Stimulated activated CD8-positive, alpha-beta memory T cell treated with anti-CD3 and anti-CD28 coated beads, Interleukin-12 subunit alpha, Interleukin-12 subunit beta, amount 100 ng/mL, for 1 hour (primary cell): ENCODE measurements at regions not wholly inside any gene's neighbourhood (a gene's known extent, or its start where the extent isn't known, plus 50 kb on each side); places are given as distances from the start of the nearest gene placed in this dataset.

Source experiments
- DNase-seq: peaks from one replicate; pipeline ENCODE4 v3.0.0-alpha.2; 2020; ENCODE audit warnings: low read depth

DNA sequence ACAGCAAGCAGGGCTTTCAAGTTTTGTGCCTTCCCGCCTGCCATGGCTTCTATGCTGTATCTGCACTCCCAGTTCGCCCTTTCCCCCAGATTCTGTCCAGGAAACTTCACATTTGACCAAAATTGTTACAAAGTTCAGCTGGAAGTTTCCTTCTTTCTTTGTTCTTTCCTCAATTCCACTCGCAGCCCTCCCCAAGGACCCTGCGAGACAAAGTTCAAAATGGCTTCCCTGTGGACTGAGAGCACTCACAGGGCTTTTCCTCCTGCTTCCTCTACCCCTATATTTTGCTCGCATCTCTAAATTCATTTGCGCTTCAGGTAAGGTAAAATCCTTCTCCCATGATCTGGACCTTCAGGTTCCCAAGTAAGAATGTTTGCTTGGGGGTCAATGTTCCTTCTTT is 1348.4 kb upstream of the B3GALT2 start:
- DNase-seq, result no peak

DNA sequence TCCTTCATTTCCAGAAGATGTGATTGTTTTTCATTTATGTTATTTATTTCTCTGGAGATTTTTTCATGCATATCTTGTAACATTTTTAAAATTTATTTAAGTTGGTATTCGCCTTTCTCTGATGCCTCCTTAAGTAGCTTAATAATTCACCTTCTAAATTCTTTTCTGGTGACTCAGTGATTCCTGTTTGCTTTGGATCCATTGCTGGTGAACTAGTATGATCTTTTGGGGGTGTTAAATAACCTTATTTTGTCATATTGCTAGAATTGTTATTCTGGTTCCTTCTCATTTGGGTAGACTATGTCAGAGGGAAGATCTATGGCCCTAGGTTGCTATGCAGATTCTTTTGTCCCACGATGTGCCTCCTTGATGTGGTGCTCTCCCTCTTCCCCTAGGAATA is 1347.2 kb upstream of the B3GALT2 start:
- no peak for DNase-seq

DNA sequence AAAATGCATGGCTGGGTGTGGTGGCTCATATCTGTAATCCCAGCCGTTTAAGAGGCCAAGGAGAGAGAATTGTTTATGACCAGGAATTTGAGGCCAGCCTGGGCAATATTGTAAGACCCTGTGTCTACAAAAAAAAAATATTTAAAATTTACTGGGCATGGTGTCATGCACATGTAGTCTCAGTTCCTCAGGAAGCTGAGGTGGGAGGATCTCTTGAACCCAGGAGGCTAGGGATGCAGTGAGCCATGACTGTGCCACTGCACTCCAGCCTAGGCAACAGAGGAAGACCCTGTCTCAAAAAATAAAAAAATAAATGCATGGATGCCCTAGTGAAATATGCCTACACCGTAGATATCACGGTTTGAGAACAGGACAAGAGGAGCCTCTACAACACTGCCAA is 1331.2 kb upstream of the B3GALT2 start:
- DNase-seq, result no peak

DNA sequence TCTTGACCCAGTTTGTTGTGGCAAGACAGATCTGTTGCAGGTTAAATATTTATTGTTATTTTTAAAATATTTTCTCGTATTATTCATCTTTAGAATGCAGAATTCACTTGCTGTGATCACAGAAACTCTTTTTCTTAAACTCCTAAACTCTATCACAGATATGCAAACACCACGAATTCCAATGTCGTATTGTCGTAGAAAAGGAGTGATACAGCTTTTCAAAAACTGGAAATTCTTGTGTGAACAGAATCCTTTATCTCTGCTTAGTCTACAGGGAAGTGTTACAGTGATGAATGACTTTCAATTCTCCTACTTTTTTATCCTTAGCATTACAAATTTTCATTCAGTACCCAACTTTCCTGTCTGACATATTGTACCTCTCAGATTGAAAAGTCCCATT is 1329.5 kb upstream of the B3GALT2 start:
- DNase-seq, result no peak

DNA sequence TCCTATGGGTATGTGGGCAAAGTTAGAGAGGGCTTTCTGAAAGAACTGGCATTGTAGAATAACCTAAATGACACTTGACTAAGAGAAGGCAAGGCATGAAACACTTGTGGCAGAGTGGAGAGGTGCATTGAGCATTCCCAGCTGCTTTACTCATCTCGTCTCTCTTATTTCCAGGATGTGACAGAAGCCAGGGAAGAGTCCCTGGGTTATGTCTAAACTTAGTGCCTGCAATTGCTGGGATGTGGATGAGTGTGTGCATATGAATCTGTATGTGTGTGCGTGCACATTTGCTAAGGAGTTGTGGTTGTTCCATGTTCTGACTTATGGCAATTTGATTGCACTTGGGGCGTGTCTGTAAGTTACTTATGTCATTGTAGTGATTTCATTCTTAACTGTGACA is 1326.5 kb upstream of the B3GALT2 start:
- no peak for DNase-seq

DNA sequence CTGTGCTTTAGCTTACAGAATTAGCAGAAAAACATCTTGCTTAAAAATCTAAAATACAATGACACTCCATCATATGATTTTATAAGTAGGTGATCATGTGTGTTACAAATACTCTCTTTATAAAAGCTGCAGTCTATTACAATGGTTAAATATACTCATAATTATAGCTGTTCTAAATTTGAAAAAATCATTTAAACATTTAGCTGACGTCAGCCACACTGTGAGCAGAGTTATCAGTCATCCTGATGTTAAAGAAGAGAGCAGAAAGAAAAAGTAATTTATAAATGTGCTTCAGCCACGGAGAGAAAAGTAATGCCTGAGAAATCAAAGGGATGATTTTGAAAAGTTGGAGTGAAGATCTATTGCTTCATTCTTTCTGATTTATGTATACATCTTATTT is 1325.9 kb upstream of the B3GALT2 start:
- DNase-seq, result no peak

DNA sequence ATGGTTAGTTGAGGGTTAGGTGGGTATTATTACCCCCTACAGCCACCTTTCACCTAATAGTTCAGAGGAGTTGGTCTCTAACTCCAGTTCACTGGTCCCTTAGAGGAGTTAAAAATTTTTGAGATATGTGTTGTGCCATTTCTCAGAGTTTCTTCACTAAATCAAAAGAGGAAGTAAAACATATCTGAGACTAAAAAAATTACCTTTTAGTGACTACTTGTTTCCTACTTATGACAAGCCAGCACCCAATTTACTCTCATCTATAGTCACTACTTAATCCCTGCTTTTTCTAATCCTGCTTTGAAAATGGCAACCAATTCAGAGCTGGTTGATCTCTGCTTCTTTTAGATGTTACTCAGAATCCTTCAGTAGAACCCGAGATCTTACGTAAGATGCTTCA is 1316.8 kb upstream of the B3GALT2 start:
- DNase-seq, result no peak

DNA sequence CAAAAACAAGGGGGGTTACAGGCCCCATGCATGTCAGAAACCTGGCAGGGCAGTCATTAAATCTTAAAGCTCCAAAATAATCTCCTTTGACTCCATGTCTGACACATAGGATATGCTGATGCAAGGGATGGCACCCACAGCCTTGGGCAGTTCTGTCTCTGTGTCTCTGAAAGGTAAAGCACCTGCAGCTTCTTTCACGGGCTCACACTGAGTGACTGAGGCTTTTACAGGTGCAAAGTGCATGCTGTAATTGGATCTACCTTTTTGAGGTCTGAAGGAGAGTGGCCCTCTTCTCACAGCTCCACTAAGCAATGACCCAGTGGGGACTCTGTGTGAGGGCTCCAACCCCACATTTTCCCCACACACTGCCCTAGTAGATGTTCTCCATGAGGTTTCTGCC is 1309.0 kb upstream of the B3GALT2 start:
- no peak for DNase-seq

DNA sequence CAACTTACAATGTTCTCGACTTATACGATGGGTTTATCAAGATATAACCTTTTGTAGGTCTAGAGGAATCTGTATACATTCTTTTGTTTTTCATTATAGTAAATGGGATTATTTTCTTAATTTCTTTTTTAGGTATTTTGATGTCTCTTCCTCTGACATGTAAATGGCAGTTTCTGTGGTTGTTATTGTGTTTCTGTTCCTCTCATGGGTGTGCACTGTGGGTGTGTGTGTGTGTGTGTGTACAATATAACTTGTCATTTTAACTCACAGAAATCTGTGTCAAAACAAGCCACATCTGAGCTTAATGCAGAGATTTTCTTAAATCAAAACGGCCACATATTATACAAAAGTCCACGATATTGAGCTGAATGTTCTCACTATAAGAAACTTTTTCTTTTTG is 1300.8 kb upstream of the B3GALT2 start:
- DNase-seq, result no peak

DNA sequence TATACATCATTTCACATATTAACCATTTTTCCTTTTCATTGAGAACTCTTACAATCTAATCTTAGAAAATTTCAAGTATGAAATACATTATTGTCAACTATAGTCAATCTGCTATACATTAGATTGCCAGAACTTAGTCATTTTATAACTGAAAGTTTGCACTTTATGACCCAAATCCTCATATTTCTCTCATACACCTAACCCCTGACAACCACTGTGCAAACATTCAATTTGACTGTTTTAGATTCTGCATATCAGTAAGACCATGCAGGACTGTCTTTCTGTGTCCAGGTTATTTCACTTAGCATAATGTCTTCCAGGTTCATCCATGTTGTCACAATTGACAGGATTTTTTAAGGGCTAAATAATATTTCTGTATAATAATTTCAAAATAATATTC is 1299.0 kb upstream of the B3GALT2 start:
- DNase-seq, result no peak

DNA sequence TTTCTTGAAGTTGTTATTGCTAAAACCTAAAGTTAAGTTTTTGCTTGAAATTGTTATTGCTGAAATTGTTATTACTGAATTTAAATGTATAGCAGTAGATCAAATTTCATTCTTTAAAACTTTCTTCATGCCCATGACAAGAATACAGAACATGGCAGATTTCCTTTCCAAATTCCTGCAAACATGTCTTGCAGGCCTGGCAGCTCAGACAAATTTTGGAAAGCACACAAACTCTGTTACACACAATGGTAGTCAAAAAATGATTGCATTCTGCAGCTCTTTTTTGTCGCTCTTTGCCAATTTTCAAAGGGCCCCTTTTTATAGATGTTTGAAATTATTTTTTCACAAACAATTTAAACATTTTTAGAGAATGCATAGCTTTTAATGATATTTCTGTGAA is 1292.3 kb upstream of the B3GALT2 start:
- DNase-seq, result no peak

DNA sequence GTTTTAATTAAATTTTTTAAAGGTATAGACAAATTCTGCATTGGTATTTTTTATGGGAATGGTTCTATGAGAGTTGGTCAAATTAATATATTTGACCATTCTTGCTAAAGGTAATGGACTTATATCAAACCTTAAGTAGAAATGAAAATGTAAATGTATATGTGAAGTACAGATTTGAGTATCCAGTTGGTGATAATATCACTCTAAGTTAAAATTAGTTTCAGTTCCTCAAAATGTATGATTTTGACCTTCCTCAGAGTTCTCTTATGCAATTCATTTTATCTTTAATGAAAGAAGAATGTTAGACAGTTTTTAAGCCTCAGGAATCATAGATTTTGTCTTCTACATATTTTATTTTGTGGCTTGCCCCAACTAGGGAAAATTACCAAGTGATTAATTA is 1291.5 kb upstream of the B3GALT2 start:
- DNase-seq, result no peak

DNA sequence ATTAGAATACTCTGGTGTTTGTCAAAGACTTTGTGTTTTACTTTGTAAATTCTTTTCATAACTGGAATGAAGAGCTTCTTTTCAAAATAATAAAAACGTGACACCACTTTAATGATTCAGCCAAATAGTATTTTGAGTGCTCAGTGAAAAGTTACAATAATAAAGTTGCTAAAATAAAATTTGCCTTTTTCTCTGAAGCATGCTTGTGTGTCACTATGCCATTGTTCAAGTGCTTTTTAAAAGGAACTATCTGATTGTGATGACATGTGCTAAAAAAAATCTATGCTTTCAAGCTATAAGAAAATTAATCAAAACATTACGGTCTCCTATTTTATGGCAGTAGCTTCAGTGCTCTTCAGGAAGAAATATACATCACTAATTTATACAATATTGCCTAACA is 1290.5 kb upstream of the B3GALT2 start:
- DNase-seq, result no peak

DNA sequence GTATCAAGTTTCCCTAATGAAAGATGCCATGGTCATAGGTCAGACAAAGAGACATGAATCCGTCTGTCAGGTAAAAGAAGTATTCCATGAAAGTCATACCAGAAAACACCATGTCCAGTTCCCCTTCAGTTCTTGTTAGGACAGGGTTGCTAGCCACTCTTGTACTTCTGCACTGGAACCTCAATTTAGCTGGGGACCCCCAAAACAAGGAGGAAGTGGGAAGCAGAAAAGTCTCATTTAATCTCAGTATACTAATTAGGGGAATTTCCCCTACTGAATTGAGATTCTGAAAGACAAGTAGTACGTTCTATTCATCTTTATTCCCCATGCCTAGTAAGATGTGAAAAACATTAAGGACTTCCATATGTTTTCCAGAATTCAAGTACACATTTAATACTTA is 1289.9 kb upstream of the B3GALT2 start:
- DNase-seq, result no peak

DNA sequence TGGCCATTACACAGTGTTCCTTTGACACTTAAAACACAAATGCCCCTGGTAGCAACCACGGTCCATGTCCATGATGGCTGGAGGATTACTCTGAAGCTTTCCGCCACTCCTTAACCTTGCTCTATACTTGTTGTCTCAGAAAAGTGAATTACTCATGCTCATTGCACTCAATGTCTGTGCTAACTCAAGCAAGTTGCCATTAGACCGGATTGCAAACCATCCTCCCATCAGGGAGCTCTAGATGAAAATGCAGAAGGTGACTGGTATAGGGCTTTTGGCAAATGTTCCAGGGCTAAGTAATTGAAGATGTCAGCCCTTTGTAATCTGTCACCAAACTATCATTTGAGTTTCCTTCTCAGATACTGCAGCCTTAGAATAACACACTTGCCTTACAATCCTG is 1288.3 kb upstream of the B3GALT2 start:
- DNase-seq, result no peak

DNA sequence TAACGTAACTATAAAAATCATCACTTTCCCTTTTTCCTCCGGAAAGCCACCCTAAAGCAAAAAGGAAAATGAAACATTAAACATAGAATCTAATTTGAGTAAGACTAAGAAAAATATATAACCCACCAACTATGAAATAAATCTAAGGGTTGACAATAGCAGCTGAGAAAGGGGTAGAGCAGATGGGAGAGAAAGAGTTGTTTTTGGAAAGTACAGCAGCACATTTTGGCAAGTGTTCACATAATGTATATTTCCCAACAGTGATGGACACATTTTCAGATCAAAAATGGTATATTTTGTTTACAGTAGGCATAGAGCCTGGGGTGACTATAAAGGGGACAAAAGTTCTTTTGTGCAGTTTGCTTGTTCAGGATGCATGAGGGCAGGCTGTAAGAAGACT is 1287.4 kb upstream of the B3GALT2 start:
- no peak for DNase-seq

DNA sequence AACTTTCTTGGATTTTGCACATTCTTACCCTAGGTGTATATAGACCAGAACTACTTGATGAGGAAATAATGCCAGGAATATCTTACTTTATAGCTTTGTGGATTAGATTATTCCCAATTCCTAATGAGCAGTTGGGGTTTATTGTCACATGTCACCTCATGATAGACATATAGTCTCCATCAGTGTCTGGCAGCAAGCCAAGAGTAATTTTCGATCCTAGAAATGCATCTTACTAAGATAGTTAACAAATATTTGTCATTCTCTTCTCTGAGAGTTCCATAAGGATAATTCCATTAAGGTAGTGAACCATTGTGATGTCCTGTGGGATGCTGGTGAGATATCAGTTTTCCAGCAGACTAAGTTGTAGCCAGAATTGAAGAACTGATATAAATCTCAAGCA is 1282.9 kb upstream of the B3GALT2 start:
- no peak for DNase-seq

DNA sequence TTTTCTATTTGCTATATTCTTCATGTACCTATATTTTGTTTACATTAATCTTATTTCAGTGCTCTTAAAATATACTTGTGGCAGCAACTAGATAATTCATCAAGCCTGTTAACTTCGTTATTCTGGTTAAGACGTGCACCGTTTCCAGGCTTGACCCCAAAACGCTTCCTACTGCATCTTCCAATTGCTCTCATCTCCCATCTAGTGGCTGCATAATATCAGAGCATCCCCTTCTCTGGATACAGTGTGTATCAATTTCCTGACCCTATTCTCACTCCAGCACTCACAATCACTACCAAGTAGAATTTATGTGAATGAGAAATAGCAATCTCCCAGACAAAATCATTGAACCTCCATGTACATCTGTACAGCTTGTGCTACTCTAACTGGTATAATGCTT is 1280.3 kb upstream of the B3GALT2 start:
- DNase-seq, result no peak

DNA sequence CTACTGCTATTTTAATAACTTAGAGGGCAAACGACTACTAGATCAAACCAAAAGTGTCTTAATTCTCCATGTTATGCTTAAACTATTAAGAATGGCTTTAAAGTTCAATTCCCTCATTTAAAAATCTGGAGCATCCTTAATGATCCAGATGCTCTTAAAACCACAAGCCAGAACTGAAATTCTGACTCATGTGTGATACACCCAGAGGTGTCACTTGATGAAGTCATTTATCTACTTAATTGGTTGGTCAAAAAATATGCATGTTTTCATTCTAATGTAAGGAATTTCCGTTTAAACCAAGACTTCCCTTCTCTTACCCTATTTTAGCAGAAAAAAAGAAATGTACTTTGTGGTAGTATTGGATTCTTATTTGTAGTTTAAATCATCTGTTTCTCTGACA is 1261.2 kb upstream of the B3GALT2 start:
- no peak for DNase-seq

DNA sequence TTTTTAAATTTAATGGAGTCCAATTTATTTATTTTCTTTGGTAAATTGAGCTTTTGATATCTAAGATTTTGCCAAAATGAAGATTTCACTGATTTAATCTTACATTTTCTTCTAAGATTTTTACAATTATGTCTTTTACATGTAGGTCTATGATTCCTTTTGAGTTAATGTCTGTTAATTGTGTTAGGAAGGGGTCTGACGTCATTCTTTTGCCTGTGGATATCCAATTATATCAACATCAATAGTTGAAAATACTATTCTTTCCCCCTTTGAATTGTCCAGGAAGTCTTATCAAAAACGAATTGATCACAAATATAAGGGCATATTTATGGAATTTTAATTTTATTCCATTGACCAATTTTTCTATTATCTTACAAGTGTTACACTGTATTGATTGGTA is 1258.8 kb upstream of the B3GALT2 start:
- DNase-seq, result no peak

DNA sequence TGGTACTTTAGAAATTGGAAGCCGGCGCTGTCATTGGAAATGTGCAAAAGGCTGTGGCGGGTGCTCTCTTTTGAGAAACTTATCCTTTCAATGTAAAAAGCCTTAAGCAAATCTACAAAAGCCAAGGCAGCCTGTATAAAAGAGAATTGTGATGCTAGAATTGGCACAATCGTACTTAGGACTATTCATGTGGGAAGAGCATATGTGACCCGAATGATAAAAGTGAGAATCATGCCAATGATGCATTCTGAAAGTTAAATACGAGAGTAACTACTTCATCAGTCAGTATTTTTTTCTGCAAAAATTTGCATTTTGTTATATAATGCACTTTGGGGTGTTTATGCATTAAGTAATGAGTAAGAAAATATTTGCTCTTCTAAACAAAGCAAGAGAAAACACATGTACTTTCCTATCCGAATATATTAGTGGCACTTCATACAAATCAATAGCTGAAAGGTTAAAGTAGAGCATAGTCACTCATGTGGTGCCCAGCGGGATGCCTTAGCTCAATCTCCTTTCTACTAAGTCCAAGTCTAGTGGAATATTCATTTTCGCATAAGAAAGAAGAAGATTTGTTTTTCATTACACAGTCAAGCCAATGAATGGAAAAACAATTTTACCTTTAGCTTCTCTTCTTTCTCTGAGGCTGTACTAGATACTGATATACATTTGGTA is 1256.6 kb upstream of the B3GALT2 start:
- DNase-seq, result no peak

DNA sequence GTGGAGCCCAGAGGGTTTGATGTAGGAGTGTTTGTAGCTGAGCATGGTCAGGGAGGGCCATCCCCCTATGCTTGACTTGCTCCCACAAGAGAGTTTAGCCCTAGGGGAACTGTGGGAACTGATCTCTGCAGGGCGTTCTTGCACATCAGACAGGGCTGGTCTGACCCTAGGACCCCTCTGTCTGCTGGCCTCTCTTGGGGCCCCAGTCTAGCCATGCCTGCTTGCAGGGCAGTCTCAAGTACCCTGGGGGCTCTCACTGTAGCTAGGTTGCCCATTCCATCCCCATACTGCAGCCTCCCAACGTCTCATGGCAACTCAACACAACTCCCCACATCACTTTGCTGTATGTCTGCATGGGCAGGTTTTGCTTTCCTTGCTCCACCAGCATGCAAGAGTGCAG is 1250.7 kb upstream of the B3GALT2 start:
- no peak for DNase-seq

DNA sequence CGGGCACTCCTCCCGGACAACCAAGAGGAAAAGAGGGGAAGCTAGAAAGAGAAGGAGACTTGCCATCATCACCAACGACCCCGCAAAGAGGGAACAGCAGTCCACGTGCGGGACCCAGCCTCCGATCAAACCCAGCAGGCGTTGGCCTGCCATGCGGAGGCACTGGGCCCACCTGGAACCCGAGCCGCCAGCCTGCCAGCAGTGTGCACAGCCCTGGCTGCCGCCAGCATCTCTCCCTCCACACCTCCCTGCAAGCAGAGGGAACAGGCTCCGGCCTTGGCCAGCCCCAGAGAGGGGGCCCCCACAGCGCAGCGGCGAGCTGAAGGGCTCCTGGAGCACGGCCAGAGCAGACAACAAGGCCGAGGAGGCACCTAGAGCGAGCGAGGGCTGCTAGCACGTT is 1244.7 kb upstream of the B3GALT2 start:
- no peak for DNase-seq

DNA sequence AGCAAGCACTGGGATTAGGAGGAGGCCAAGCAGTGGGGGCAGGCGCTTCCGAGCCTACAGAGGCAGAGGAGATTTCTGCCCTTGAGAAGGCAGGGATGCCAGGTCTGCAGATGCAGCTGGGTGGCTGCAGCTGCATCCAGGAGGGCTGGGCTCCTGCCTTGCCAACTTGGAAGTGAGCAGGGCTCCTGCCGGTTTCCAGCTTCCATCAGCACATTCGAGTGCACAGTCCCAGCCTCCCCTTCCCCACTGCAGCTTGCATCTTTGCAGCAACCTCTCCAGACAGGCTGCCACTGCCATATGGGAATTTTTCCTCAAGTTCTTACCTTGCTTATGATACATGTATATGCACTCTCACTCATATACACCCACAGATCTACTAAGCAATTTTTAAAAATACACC is 1234.3 kb upstream of the B3GALT2 start:
- DNase-seq, result no peak

DNA sequence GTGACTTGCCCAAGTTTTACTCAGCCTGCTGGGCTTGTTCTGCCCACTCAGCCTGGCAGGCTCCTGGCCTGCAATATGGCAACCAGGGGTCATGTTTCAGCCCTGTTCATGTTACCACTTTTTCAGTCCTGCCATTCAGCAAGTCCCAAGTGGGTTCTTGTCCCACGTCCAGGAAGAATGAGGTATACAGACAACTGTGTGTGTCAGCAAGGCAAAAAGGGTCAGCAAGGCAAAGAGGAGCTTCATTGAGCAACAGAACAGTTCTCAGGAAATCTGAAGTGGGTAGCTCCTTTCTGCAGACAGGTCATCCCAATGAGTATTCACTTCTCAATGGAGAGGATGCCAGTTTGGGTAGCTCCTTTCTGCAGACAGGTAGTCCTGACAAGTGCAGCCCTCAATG is 1233.3 kb upstream of the B3GALT2 start:
- no peak for DNase-seq
